LNCaP clone FGC (cell line): ENCODE measurements at regions not wholly inside any gene's neighbourhood (a gene's known extent, or its start where the extent isn't known, plus 50 kb on each side); places are given as distances from the start of the nearest gene placed in this dataset.

Experiments
- DNase-seq: peaks from one replicate; pipeline ENCODE4 v3.0.0-alpha.2; 2011; ENCODE audit warnings: low read depth
- H3K4me3 ChIP-seq: 2 replicates; pipeline ENCODE4 v1.5.1; 2011; ENCODE audit warnings: mild to moderate bottlenecking, low read depth, low read length, control low read depth
- TF ChIP-seq, protein P1 (sequence below): IDR thresholded peaks from 2 replicates; pipeline ENCODE4 v1.5.1; 2012; ENCODE audit warnings: mild to moderate bottlenecking; ENCODE audit not compliant: control insufficient read depth, insufficient read depth; ENCODE audit errors: extremely low read depth

DNA sequence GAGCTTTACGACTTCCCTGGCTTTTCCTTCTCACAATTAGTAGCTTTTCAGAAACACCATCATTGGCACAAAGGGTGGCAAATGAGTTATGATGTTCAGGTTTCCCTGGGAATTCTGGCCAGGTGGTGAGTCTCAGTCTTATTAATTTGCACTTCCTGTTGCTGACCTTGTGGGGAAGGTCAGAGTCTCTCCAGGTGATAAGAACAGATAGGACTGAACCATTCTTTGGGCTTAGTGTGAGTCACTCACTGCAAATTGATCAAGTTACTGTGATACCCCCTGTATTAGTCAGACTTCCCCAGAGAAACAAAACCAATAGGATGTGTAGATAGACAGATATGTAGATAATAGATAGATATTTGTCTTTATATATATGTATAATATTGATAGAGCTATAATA lies 53.8 kb upstream of the RANBP3L start:
- H3K4me3 ChIP-seq: no peak overlapping the region
- no peak for DNase-seq
- TF ChIP-seq, protein P1, sequence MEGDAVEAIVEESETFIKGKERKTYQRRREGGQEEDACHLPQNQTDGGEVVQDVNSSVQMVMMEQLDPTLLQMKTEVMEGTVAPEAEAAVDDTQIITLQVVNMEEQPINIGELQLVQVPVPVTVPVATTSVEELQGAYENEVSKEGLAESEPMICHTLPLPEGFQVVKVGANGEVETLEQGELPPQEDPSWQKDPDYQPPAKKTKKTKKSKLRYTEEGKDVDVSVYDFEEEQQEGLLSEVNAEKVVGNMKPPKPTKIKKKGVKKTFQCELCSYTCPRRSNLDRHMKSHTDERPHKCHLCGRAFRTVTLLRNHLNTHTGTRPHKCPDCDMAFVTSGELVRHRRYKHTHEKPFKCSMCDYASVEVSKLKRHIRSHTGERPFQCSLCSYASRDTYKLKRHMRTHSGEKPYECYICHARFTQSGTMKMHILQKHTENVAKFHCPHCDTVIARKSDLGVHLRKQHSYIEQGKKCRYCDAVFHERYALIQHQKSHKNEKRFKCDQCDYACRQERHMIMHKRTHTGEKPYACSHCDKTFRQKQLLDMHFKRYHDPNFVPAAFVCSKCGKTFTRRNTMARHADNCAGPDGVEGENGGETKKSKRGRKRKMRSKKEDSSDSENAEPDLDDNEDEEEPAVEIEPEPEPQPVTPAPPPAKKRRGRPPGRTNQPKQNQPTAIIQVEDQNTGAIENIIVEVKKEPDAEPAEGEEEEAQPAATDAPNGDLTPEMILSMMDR: no peak

DNA sequence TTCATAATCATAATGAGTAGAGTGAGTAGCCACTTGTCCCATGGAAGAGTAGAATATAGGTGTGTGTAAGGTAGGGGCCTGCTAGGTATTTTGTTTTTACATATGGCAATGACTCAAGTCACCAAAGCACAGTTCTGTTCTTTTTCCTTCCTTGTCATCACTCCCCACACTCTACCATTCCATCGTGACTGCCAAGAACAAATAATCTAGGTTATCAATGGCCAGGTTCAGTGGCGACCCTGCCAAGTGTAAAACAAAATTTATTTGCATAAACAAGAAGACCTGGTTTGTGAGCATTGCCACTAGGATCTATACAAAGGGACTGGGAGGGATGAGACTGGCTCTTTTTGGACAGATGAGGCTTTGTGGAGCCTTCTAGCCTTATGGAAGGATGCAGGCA lies 55.2 kb upstream of the RANBP3L start:
- no peak overlapping the region for H3K4me3 ChIP-seq
- DNase-seq: no peak
- TF ChIP-seq, protein P1: no peak

GRCh38 chr5:36357391-36357975 lies 55.8 kb upstream of the RANBP3L start:
- DNase-seq: no peak
- TF ChIP-seq, protein P1: no peak
- H3K4me3 ChIP-seq: no peak overlapping the region

DNA sequence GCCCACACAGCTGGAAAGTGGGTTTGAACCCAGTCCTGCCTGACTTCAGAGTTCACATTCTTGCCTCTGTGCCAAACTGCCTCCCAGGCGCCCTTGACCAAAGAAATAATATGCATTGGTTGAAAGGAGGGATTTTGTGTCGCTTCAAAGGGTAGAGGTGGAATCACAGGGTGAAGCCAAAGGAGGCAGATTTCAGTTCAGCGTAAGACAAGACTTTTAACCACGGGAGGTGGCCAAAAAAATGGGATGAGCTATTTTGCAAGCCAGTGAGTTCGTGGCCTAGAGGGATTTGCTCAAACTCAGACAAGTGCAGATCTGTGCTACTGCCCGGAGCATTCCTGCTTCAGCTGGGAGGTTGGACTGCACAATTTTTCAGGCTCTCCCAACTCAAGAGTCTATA lies 57.6 kb upstream of the RANBP3L start:
- no peak overlapping the region for H3K4me3 ChIP-seq
- TF ChIP-seq, protein P1: no peak
- DNase-seq: no peak

GRCh38 chr5:36360307-36360706 lies 58.6 kb upstream of the RANBP3L start:
- TF ChIP-seq, protein P1: no peak
- DNase-seq: no peak
- no peak overlapping the region for H3K4me3 ChIP-seq

DNA sequence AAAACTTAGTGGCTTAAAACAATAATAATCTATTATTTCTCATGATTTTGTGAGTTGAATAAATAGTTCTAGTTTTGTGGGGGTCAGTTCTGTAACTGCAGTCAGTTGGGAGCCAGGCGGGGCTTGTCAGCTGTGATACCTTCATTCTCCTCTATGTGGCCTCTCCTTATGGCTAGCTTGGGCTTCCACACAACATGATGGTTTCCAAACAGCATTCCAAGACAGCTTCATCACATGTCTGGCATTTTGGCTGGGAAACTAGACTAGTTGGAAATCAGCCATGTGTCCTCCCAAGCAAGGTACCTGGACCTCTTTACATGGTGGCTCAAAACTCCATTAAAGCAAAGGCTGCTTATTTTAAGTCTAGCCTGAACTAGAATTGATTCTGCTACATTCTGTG lies 61.4 kb upstream of the RANBP3L start:
- H3K4me3 ChIP-seq: no peak overlapping the region
- no peak for DNase-seq
- TF ChIP-seq, protein P1: no peak

DNA sequence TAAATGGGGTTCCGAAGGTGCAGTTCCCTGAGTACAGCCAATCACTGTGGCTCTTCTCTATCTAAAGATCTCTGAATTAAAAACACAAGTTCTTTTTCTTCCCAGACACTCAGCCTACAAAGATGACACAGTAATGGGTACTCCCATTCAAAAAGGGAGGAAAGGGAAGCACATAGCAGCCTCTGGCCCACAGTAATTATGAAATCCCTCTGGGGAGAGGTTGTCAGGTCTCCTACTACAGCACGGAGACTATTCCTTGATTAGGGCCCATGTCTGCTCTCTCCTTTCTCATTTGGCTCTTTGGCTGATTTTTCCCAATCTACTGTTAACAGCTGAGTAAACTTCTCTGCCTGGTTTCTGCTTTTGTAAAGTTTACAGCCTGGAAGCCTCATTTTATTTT lies 62.0 kb upstream of the RANBP3L start:
- no peak overlapping the region for H3K4me3 ChIP-seq
- no peak for DNase-seq
- TF ChIP-seq, protein P1: no peak
